ENCODE measurements at regions not wholly inside any gene's neighbourhood (a gene's known extent, or its start where the extent isn't known, plus 50 kb on each side); places are given as distances from the start of the nearest gene placed in this dataset.

- TF ChIP-seq, protein P1, sequence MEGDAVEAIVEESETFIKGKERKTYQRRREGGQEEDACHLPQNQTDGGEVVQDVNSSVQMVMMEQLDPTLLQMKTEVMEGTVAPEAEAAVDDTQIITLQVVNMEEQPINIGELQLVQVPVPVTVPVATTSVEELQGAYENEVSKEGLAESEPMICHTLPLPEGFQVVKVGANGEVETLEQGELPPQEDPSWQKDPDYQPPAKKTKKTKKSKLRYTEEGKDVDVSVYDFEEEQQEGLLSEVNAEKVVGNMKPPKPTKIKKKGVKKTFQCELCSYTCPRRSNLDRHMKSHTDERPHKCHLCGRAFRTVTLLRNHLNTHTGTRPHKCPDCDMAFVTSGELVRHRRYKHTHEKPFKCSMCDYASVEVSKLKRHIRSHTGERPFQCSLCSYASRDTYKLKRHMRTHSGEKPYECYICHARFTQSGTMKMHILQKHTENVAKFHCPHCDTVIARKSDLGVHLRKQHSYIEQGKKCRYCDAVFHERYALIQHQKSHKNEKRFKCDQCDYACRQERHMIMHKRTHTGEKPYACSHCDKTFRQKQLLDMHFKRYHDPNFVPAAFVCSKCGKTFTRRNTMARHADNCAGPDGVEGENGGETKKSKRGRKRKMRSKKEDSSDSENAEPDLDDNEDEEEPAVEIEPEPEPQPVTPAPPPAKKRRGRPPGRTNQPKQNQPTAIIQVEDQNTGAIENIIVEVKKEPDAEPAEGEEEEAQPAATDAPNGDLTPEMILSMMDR (IDR thresholded peaks at IDR 0.05), result no peak
- TF ChIP-seq POLR2A (IDR thresholded peaks at IDR 0.05), result no peak
- TF ChIP-seq POLR2AphosphoS5 (IDR thresholded peaks at IDR 0.05), result no peak
Measured at GRCh38 chr19:28585796-28586195, 627.2 kb downstream of the UQCRFS1 start.
